Central memory CD8-positive, alpha-beta T cell (primary cell): ENCODE measurements at regions not wholly inside any gene's neighbourhood (a gene's known extent, or its start where the extent isn't known, plus 50 kb on each side); places are given as distances from the start of the nearest gene placed in this dataset.
"Not testable (repeated sequence)": the region's sequence is repeated elsewhere in the genome, so short reads cannot be mapped to it uniquely, and the experiment has no call there.

Source experiments
- ATAC-seq: fragments of 150-1000 bp; cut with Tn5 transposase; replicated peaks from 2 replicates; pipeline ENCODE4 v1.10.0; 2022; ENCODE audit warnings: mild to moderate bottlenecking, moderate FRiP score, moderate number of reproducible peaks; ENCODE audit not compliant: poor library complexity, severe bottlenecking; ENCODE audit errors: extremely low read depth
- DNase-seq, 2 donors: peaks; one replicate each; pipeline ENCODE4 v3.0.0; 2021; ENCODE audit warnings: low spot score in 2 of 2
- H3K27ac Mint-ChIP-seq: one replicate; pipeline ENCODE4 v1.8.0; 2022; ENCODE audit warnings: low read depth, mild to moderate bottlenecking, moderate library complexity, mixed read lengths
- H3K27me3 Mint-ChIP-seq: one replicate; pipeline ENCODE4 v1.8.0; 2022; ENCODE audit warnings: mixed read lengths
- H3K36me3 Mint-ChIP-seq: one replicate; pipeline ENCODE4 v1.8.0; 2022; ENCODE audit warnings: mild to moderate bottlenecking, moderate library complexity, mixed read lengths; ENCODE audit not compliant: insufficient read depth
- H3K4me1 Mint-ChIP-seq: one replicate; pipeline ENCODE4 v1.8.0; 2022; ENCODE audit warnings: mixed read lengths
- H3K4me3 Mint-ChIP-seq: one replicate; pipeline ENCODE4 v1.8.0; 2022; ENCODE audit warnings: mild to moderate bottlenecking, moderate library complexity, mixed read lengths
- H3K9me3 Mint-ChIP-seq: one replicate; pipeline ENCODE4 v1.8.0; 2022; ENCODE audit warnings: mixed read lengths

GRCh38 chr7:115210552-115210951, 288.7 kb downstream of the MDFIC start:
- DNase-seq (no peak), ATAC-seq (no peak)
- Mint-ChIP-seq H3K4me1 (no peaks in the 10 kb centered on the region), H3K36me3 (no peaks in the 10 kb centered on the region), H3K27me3 (peaks cover 17% of the 10 kb centered on the region), H3K4me3 (no peak overlapping the region), H3K27ac (no peak overlapping the region), H3K9me3 (peaks cover 7% of the 10 kb centered on the region)

- ATAC-seq (no peak), DNase-seq (no peak)
- Mint-ChIP-seq H3K36me3 (no peaks in the 10 kb centered on the region), H3K4me1 (no peaks in the 10 kb centered on the region), H3K27ac (no peak overlapping the region), H3K9me3 (peaks cover 7% of the 10 kb centered on the region), H3K27me3 (peaks cover 33% of the 10 kb centered on the region), H3K4me3 (no peak overlapping the region)
Measured at GRCh38 chr7:115208710-115209560, 287.0 kb downstream of the MDFIC start.

GRCh38 chr7:115206374-115206773, 284.5 kb downstream of the MDFIC start:
- not testable (repeated sequence) for H3K36me3 Mint-ChIP-seq, ATAC-seq, H3K4me1 Mint-ChIP-seq, H3K27ac Mint-ChIP-seq, H3K4me3 Mint-ChIP-seq, DNase-seq, H3K9me3 Mint-ChIP-seq
- peaks cover 16% of the 10 kb centered on the region for H3K27me3 Mint-ChIP-seq

GRCh38 chr7:115198143-115198542, 276.2 kb downstream of the MDFIC start:
- peaks cover 1% of the 10 kb centered on the region for H3K36me3 Mint-ChIP-seq
- H3K27ac Mint-ChIP-seq = no peak overlapping the region
- H3K4me3 Mint-ChIP-seq = no peak overlapping the region
- ATAC-seq = no peak
- H3K9me3 Mint-ChIP-seq = no peaks in the 10 kb centered on the region
- no peaks in the 10 kb centered on the region for H3K4me1 Mint-ChIP-seq
- no peak for DNase-seq
- no peaks in the 10 kb centered on the region for H3K27me3 Mint-ChIP-seq

GRCh38 chr7:115195208-115195607, 273.3 kb downstream of the MDFIC start:
- Mint-ChIP-seq H3K9me3 (no peaks in the 10 kb centered on the region), H3K4me3 (no peak overlapping the region), H3K4me1 (no peaks in the 10 kb centered on the region), H3K36me3 (peaks cover 1% of the 10 kb centered on the region), H3K27me3 (no peaks in the 10 kb centered on the region), H3K27ac (no peak overlapping the region)
- ATAC-seq = no peak
- DNase-seq = no peak

- no peaks in the 10 kb centered on the region for H3K36me3 Mint-ChIP-seq
- H3K4me1 Mint-ChIP-seq = no peaks in the 10 kb centered on the region
- no peak for DNase-seq
- H3K27ac Mint-ChIP-seq = no peak overlapping the region
- no peak overlapping the region for H3K4me3 Mint-ChIP-seq
- H3K9me3 Mint-ChIP-seq = no peaks in the 10 kb centered on the region
- H3K27me3 Mint-ChIP-seq = no peaks in the 10 kb centered on the region
- no peak for ATAC-seq
Measured at GRCh38 chr7:115191526-115191925, 269.6 kb downstream of the MDFIC start.

GRCh38 chr7:115183431-115184057, 261.6 kb downstream of the MDFIC start:
- DNase-seq = no peak
- peak overlapping the region; percentile 36 for H3K4me3 Mint-ChIP-seq
- no peaks in the 10 kb centered on the region for H3K27me3 Mint-ChIP-seq
- peaks cover 14% of the 10 kb centered on the region for H3K4me1 Mint-ChIP-seq
- H3K9me3 Mint-ChIP-seq = no peaks in the 10 kb centered on the region
- ATAC-seq = peak; percentile 28
- no peaks in the 10 kb centered on the region for H3K36me3 Mint-ChIP-seq
- H3K27ac Mint-ChIP-seq = no peak overlapping the region

GRCh38 chr7:115178835-115179234, 256.9 kb downstream of the MDFIC start:
- Mint-ChIP-seq H3K4me1 (peaks cover 7% of the 10 kb centered on the region), H3K4me3 (no peak overlapping the region), H3K27me3 (peaks cover 18% of the 10 kb centered on the region), H3K27ac (no peak overlapping the region), H3K9me3 (no peaks in the 10 kb centered on the region), H3K36me3 (no peaks in the 10 kb centered on the region)
- DNase-seq (no peak), ATAC-seq (no peak)

GRCh38 chr7:115177823-115178222, 255.9 kb downstream of the MDFIC start:
- H3K27me3 Mint-ChIP-seq = peaks cover 24% of the 10 kb centered on the region
- no peak overlapping the region for H3K4me3 Mint-ChIP-seq
- DNase-seq = no peak
- H3K4me1 Mint-ChIP-seq = no peaks in the 10 kb centered on the region
- no peak overlapping the region for H3K27ac Mint-ChIP-seq
- H3K36me3 Mint-ChIP-seq = no peaks in the 10 kb centered on the region
- no peaks in the 10 kb centered on the region for H3K9me3 Mint-ChIP-seq
- ATAC-seq = no peak

- no peak for DNase-seq
- Mint-ChIP-seq H3K4me3 (no peak overlapping the region), H3K27ac (no peak overlapping the region), H3K4me1 (no peaks in the 10 kb centered on the region), H3K27me3 (peaks cover 31% of the 10 kb centered on the region), H3K36me3 (no peaks in the 10 kb centered on the region), H3K9me3 (no peaks in the 10 kb centered on the region)
- no peak for ATAC-seq
Measured at GRCh38 chr7:115177103-115177502, 255.2 kb downstream of the MDFIC start.

GRCh38 chr7:115172397-115172796, 250.5 kb downstream of the MDFIC start:
- not testable (repeated sequence) for H3K4me3 Mint-ChIP-seq, H3K4me1 Mint-ChIP-seq, ATAC-seq, H3K9me3 Mint-ChIP-seq, DNase-seq, H3K36me3 Mint-ChIP-seq, H3K27ac Mint-ChIP-seq
- H3K27me3 Mint-ChIP-seq = peaks cover 34% of the 10 kb centered on the region

- no peak overlapping the region for H3K27ac Mint-ChIP-seq
- DNase-seq = no peak
- no peaks in the 10 kb centered on the region for H3K36me3 Mint-ChIP-seq
- H3K4me1 Mint-ChIP-seq = no peaks in the 10 kb centered on the region
- no peaks in the 10 kb centered on the region for H3K9me3 Mint-ChIP-seq
- no peaks in the 10 kb centered on the region for H3K27me3 Mint-ChIP-seq
- no peak for ATAC-seq
- no peak overlapping the region for H3K4me3 Mint-ChIP-seq
Measured at GRCh38 chr7:115153769-115154477, 232.0 kb downstream of the MDFIC start.

GRCh38 chr7:115153176-115153575, 231.3 kb downstream of the MDFIC start:
- no peaks in the 10 kb centered on the region for H3K36me3 Mint-ChIP-seq
- ATAC-seq = no peak
- H3K4me3 Mint-ChIP-seq = no peak overlapping the region
- H3K27ac Mint-ChIP-seq = no peak overlapping the region
- H3K9me3 Mint-ChIP-seq = no peaks in the 10 kb centered on the region
- H3K4me1 Mint-ChIP-seq = no peaks in the 10 kb centered on the region
- no peak for DNase-seq
- no peaks in the 10 kb centered on the region for H3K27me3 Mint-ChIP-seq
